ENCODE measurements at regions not wholly inside any gene's neighbourhood (a gene's known extent, or its start where the extent isn't known, plus 50 kb on each side); places are given as distances from the start of the nearest gene placed in this dataset.

DNA sequence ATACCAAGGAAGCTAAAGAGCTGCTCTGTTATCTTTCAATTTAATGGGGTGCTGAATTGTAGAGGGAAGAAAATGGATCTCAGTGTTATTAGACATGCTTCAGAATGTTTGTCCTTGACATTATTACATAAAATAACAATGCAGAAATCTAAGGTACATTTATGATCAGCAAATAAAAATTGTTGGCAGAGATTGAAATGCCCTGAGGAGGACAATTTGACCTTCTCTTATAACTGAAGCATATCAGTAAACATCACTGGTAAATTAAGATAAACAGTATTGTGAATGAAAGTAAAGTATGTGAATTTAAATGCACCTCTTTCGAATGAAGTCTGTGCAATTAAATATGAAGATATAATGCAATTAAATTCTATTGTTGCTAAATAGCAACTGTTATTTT lies 1362.1 kb upstream of the ATXN8OS start:
- Histone ChIP-seq H3K9ac (ENCODE audit: insufficient read depth in 1 of 2, low read depth in 2 of 2, low read length in 2 of 2) (no peak overlapping the region), H2AFZ (ENCODE audit: low read depth, low read length) (no peak overlapping the region), H3K4me1 (replicated peaks in 1 of 2; ENCODE audit: control insufficient read depth in 2 of 2, insufficient read depth in 2 of 2, low read length in 2 of 2) (no peaks in the 10 kb centered on the region), H3K4me2 (ENCODE audit: insufficient read depth, low read length) (no peak overlapping the region), H3K9me3 (replicated peaks; ENCODE audit: control insufficient read depth, insufficient read depth, low read depth, low read length) (no peaks in the 10 kb centered on the region), H3K79me2 (ENCODE audit: control insufficient read depth, insufficient read depth, low read length) (no peaks in the 10 kb centered on the region), H4K20me1 (replicated peaks; ENCODE audit: control insufficient read depth, insufficient read depth, low read length) (no peaks in the 10 kb centered on the region), H3K36me3 (ENCODE audit: control insufficient read depth, insufficient read depth, low read length) (no peaks in the 10 kb centered on the region), H3K27me3 (ENCODE audit: control insufficient read depth in 2 of 2, insufficient read depth in 2 of 2, low read length in 2 of 2) (no peaks in the 10 kb centered on the region), H3K9me1 (ENCODE audit: control insufficient read depth, insufficient read depth, low read length) (no peaks in the 10 kb centered on the region), H3K4me3 (no peak overlapping the region), H3K27ac (ENCODE audit: extremely low read depth, low read depth, low read length) (no peak overlapping the region)
- intact Hi-C loops (cut with micrococcal nuclease) (no loop called here), in situ Hi-C loops (cut with MboI) (no loop called here)
- no peak for FAIRE-seq
- no peak for DNase-seq (ENCODE audit: extremely low read depth in 1 of 4, low spot score in 3 of 4)
- no peak for ATAC-seq
- ChIA-PET CTCF (ENCODE audit: low intra/inter-chr PET ratio) (no interaction called here), POLR2A (no interaction called here)
- 11% methylated on average over 1 of the region's 1 CpG for WGBS (ENCODE audit: insufficient coverage, low coverage, missing lambda C conversion rate)
- TF ChIP-seq SRSF1 (IDR thresholded peaks at IDR 0.05; ENCODE audit: low read depth, low read length): no peak
- TF ChIP-seq RB1 (IDR thresholded peaks at IDR 0.05; ENCODE audit: low read depth): no peak
- no peak for TF ChIP-seq GTF2A2 (tag; IDR thresholded peaks at IDR 0.05)
- TF ChIP-seq, protein P1, sequence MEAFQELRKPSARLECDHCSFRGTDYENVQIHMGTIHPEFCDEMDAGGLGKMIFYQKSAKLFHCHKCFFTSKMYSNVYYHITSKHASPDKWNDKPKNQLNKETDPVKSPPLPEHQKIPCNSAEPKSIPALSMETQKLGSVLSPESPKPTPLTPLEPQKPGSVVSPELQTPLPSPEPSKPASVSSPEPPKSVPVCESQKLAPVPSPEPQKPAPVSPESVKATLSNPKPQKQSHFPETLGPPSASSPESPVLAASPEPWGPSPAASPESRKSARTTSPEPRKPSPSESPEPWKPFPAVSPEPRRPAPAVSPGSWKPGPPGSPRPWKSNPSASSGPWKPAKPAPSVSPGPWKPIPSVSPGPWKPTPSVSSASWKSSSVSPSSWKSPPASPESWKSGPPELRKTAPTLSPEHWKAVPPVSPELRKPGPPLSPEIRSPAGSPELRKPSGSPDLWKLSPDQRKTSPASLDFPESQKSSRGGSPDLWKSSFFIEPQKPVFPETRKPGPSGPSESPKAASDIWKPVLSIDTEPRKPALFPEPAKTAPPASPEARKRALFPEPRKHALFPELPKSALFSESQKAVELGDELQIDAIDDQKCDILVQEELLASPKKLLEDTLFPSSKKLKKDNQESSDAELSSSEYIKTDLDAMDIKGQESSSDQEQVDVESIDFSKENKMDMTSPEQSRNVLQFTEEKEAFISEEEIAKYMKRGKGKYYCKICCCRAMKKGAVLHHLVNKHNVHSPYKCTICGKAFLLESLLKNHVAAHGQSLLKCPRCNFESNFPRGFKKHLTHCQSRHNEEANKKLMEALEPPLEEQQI (IDR thresholded peaks at IDR 0.05): no peak
- TF ChIP-seq ZNF232 (CRISPR knock-in tag; IDR thresholded peaks at IDR 0.05): no peak
- TF ChIP-seq, protein P2, sequence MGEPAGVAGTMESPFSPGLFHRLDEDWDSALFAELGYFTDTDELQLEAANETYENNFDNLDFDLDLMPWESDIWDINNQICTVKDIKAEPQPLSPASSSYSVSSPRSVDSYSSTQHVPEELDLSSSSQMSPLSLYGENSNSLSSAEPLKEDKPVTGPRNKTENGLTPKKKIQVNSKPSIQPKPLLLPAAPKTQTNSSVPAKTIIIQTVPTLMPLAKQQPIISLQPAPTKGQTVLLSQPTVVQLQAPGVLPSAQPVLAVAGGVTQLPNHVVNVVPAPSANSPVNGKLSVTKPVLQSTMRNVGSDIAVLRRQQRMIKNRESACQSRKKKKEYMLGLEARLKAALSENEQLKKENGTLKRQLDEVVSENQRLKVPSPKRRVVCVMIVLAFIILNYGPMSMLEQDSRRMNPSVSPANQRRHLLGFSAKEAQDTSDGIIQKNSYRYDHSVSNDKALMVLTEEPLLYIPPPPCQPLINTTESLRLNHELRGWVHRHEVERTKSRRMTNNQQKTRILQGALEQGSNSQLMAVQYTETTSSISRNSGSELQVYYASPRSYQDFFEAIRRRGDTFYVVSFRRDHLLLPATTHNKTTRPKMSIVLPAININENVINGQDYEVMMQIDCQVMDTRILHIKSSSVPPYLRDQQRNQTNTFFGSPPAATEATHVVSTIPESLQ (CRISPR knock-in tag; IDR thresholded peaks at IDR 0.05): no peak
- no peak for TF ChIP-seq ZNF408 (CRISPR knock-in tag; IDR thresholded peaks at IDR 0.05; ENCODE audit: low read depth)
- TF ChIP-seq NR3C1 (CRISPR knock-in tag; IDR thresholded peaks at IDR 0.05): no peak
- BruUV-seq (replicated peaks): no TSS peak

Measured in K562 (cell line).